ENCODE measurements at regions not wholly inside any gene's neighbourhood (a gene's known extent, or its start where the extent isn't known, plus 50 kb on each side); places are given as distances from the start of the nearest gene placed in this dataset.
"Not testable (repeated sequence)": the region's sequence is repeated elsewhere in the genome, so short reads cannot be mapped to it uniquely, and the experiment has no call there.

GRCh38 chr14:105704492-105704891 is 178.1 kb downstream of the TMEM121 start:
- ATAC-seq; H3K9me3 Mint-ChIP-seq (ENCODE audit: low read depth); H3K27me3 Mint-ChIP-seq; H3K4me3 Mint-ChIP-seq; CTCF ChIA-PET; H3K36me3 Mint-ChIP-seq; H3K27ac Mint-ChIP-seq: not testable (repeated sequence)
- peaks cover 18% of the 10 kb centered on the region for H3K4me1 Mint-ChIP-seq
- peak; percentile 26 for DNase-seq

DNA sequence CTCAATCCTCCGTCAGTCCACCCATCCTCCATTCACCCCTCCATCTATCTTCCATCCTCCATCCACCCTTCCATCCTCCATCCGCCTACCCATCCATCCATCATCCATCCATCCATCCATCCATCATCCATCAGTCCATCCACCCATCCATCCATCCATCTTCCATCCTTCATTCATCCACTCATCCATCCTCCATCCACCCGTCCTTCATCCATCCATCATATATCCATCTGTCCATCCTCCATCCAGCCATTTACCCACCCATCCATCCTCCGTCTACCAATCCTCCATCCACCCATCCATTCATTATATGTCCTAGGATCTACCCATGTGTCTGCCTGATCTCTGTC is 179.1 kb downstream of the TMEM121 start:
- H3K4me1 Mint-ChIP-seq = peaks cover 15% of the 10 kb centered on the region
- H3K27ac Mint-ChIP-seq; DNase-seq; ATAC-seq; H3K36me3 Mint-ChIP-seq; H3K4me3 Mint-ChIP-seq; H3K9me3 Mint-ChIP-seq (ENCODE audit: low read depth); CTCF ChIA-PET; H3K27me3 Mint-ChIP-seq: not testable (repeated sequence)

DNA sequence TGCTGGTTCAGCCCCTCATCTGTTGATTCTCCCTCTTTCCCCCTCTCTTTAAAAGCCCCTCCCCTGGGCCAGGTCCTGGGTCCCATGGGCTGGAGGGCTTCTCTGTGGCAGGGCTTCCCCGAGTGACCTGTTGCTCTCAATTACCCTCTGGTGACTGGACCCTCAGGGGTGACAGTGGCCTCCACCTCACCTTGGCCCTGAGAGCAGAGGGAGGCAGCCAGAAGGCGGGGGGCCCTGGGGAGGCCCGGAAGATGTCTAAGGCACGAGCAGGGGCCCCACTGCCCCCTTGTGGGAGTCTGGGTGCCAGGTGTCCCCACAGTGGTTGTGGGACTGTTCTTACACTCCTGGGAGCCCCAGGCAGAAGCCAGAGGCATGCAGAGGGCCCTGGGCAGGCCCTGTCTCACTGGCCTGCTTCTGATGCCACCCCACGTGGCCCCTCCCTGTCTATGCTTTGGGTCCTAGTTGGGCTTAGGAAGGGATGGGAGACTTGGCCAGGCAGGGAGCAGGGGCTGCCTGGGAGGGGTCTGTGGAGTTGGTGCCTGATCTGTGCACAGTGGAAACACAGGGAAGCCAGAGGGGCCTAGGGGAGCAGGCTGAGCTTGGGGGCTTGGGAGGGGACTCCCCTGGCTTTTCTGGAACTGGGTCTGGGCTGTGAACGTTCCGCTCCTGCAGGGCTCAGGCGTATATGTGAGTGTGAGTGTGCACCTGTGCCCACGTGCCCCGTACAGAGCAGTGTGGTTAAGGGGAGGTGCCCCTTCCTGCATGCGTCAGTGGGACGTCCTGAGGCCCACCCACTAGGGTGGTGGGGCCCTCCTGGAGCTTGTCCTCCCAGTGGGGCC is 179.7 kb downstream of the TMEM121 start:
- H3K4me3 Mint-ChIP-seq; ATAC-seq; H3K36me3 Mint-ChIP-seq; H3K27ac Mint-ChIP-seq; H3K4me1 Mint-ChIP-seq; CTCF ChIA-PET; H3K27me3 Mint-ChIP-seq; H3K9me3 Mint-ChIP-seq (ENCODE audit: low read depth): not testable (repeated sequence)
- DNase-seq = peak; percentile 47

DNA sequence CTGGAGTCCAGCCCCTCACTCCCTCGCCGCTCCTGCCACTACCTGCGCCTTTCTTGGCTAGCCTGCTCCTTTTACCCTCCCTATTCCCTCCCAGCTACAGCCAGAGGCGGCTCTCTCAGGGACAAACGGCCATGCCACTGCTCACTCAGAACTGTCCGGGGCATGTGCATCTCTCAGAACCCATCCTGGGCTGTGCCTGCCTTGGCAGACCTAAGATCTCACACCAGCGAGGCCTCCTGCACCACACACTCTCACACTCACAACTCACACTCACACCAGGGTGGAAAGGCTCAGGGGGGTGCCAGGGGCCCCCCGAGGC is 180.3 kb downstream of the TMEM121 start:
- H3K36me3 Mint-ChIP-seq; H3K9me3 Mint-ChIP-seq (ENCODE audit: low read depth); H3K4me3 Mint-ChIP-seq; H3K27ac Mint-ChIP-seq; H3K4me1 Mint-ChIP-seq; H3K27me3 Mint-ChIP-seq; CTCF ChIA-PET; ATAC-seq: not testable (repeated sequence)
- DNase-seq = peak; percentile 19

GRCh38 chr14:105707099-105707498 is 180.7 kb downstream of the TMEM121 start:
- H3K4me1 Mint-ChIP-seq; H3K36me3 Mint-ChIP-seq; H3K9me3 Mint-ChIP-seq (ENCODE audit: low read depth); H3K27me3 Mint-ChIP-seq; CTCF ChIA-PET; ATAC-seq; H3K4me3 Mint-ChIP-seq; H3K27ac Mint-ChIP-seq: not testable (repeated sequence)
- DNase-seq = peak; percentile 41

- peak; percentile 40 for DNase-seq
- H3K4me3 Mint-ChIP-seq; CTCF ChIA-PET; H3K4me1 Mint-ChIP-seq; H3K27me3 Mint-ChIP-seq; ATAC-seq; H3K27ac Mint-ChIP-seq; H3K9me3 Mint-ChIP-seq (ENCODE audit: low read depth); H3K36me3 Mint-ChIP-seq: not testable (repeated sequence)
Observed at GRCh38 chr14:105707723-105708151, 181.4 kb downstream of the TMEM121 start.

- peak; percentile 40 for DNase-seq
- not testable (repeated sequence) for H3K27ac Mint-ChIP-seq; H3K4me1 Mint-ChIP-seq; H3K27me3 Mint-ChIP-seq; H3K9me3 Mint-ChIP-seq (ENCODE audit: low read depth); ATAC-seq; H3K36me3 Mint-ChIP-seq; H3K4me3 Mint-ChIP-seq
- CTCF ChIA-PET = interaction anchor here (2.1 kb wide), 1 partner anchor 237 kb away, joined by 5 read pairs; no protein-coding TSS in a partner anchor
Observed at GRCh38 chr14:105708251-105709134, 182.1 kb downstream of the TMEM121 start.

GRCh38 chr14:105709281-105710118 is 183.1 kb downstream of the TMEM121 start:
- H3K36me3 Mint-ChIP-seq = no peaks in the 10 kb centered on the region
- H3K9me3 Mint-ChIP-seq (ENCODE audit: low read depth) = no peaks in the 10 kb centered on the region
- H3K4me1 Mint-ChIP-seq = no peaks in the 10 kb centered on the region
- no peak overlapping the region for H3K4me3 Mint-ChIP-seq
- no peak overlapping the region for H3K27ac Mint-ChIP-seq
- no peaks in the 10 kb centered on the region for H3K27me3 Mint-ChIP-seq
- ATAC-seq (peak; percentile 29), DNase-seq (peak; percentile 41)
- CTCF ChIA-PET = interaction anchor here (0.6 to 2.1 kb wide), 3 partner anchors 36 to 362 kb away, joined by 3 to 5 read pairs (median 3); no protein-coding TSS in a partner anchor

GRCh38 chr14:105710119-105711043 is 184.0 kb downstream of the TMEM121 start:
- H3K27ac Mint-ChIP-seq = no peak overlapping the region
- H3K4me3 Mint-ChIP-seq = no peak overlapping the region
- no peaks in the 10 kb centered on the region for H3K36me3 Mint-ChIP-seq
- H3K9me3 Mint-ChIP-seq (ENCODE audit: low read depth) = no peaks in the 10 kb centered on the region
- no peaks in the 10 kb centered on the region for H3K4me1 Mint-ChIP-seq
- CTCF ChIA-PET = interaction anchor here (2.1 kb wide), 1 partner anchor 235 kb away, joined by 5 read pairs; no protein-coding TSS in a partner anchor
- no peaks in the 10 kb centered on the region for H3K27me3 Mint-ChIP-seq
- DNase-seq = peak; percentile 44
- peak; percentile 6 for ATAC-seq

DNA sequence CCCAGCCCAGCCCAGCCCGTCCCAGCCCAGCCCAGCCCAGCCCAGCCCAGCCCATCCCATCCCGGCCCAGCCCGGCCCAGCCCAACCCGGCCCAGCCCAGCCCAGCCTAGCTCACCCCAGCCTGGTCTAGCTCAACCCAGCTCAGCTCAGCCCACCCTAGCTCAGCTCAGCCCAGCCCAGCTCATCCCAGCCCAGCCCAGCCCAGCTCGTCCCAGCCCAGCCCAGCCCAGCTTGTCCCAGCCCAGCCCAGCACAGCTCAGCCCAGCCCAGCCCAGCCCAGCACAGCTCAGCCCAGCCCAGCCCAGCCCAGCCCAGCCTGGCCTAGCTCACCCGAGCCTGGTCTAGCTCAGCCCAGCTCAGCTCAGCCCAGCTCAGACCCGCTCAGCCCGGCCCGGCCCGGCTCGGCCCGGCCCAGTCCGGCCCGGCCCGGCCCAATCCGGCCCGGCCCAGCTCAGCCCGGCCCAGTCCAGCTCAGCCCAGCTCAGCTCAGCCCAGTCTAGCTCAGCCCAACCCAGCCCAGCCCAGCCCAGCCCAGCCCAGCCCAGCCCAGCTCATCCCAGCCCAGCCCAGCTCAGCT is 184.7 kb downstream of the TMEM121 start:
- CTCF ChIA-PET = no interaction called here

DNA sequence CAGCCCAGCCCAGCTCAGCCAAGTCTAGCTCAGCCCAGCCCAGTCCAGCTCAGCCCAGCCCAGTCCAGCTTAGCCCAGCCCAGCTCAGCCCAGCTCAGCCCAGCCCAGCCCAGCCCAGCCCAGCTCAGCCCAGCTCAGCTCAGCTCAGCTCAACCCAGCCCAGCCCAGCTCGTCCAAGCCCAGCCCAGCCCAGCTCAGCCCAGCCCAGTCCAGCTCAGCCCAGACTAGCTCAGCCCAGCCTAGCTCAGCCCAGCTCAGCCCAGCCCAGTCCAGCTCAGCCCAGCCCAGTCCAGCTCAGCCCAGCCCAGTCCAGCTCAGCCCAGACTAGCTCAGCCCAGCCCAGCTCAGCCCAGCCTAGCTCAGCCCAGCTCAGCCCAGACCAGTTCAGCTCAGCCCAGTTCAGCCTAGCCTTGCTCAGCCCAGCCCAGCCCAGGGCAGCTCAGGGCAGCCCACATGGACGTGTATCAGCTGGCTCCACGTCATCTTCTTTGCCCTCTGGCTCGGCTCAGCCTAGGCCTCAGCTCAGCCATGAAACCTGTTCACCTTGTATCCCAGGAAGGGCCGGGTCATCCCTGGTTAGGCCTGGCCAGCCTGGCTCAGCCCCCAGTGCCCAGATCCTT is 185.6 kb downstream of the TMEM121 start:
- H3K9me3 Mint-ChIP-seq (ENCODE audit: low read depth) = no peaks in the 10 kb centered on the region
- H3K27ac Mint-ChIP-seq = no peak overlapping the region
- CTCF ChIA-PET = no interaction called here
- no peaks in the 10 kb centered on the region for H3K36me3 Mint-ChIP-seq
- H3K27me3 Mint-ChIP-seq = no peaks in the 10 kb centered on the region
- H3K4me3 Mint-ChIP-seq = no peak overlapping the region
- H3K4me1 Mint-ChIP-seq = no peaks in the 10 kb centered on the region
- no peak for ATAC-seq
- peak; percentile 41 for DNase-seq

More for the DNA sequence above, 184.7 kb downstream of the TMEM121 start:
- Mint-ChIP-seq H3K9me3 (ENCODE audit: low read depth) (no peaks in the 10 kb centered on the region), H3K4me3 (no peak overlapping the region), H3K4me1 (no peaks in the 10 kb centered on the region), H3K27me3 (no peaks in the 10 kb centered on the region), H3K27ac (no peak overlapping the region), H3K36me3 (no peaks in the 10 kb centered on the region)
- ATAC-seq (no peak), DNase-seq (peak; percentile 40)

DNA sequence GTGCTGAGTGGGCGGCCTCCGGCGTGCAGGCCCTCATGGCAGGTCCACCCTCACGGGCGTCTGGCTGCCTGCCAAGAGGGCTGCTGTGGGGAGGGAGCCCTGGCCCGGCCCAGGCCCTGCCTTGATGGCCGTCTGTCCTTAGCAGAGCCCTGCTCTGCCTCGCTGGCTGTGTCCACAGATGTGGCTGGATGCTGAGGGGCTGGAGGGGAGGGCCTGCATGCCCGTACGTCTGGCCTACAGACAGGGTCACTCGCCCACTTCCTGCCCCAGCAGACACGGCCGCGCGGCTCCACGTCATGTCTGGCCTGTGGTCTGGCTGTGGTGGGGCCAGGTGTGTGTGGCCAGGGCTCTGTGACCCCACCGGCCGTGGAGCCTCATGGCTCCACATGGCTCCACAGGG is 186.3 kb downstream of the TMEM121 start:
- ATAC-seq; CTCF ChIA-PET; H3K36me3 Mint-ChIP-seq; H3K4me3 Mint-ChIP-seq; H3K9me3 Mint-ChIP-seq (ENCODE audit: low read depth); H3K27me3 Mint-ChIP-seq; H3K4me1 Mint-ChIP-seq; H3K27ac Mint-ChIP-seq: not testable (repeated sequence)
- DNase-seq = peak; percentile 40

All from activated CD8-positive, alpha-beta memory T cell treated with anti-CD3 and anti-CD28 coated beads, Interleukin-2, amount 10 ng/mL, durations not matched to agents 7 days and 5 days (primary cell).